ENCODE measurements at regions not wholly inside any gene's neighbourhood (a gene's known extent, or its start where the extent isn't known, plus 50 kb on each side); places are given as distances from the start of the nearest gene placed in this dataset.

DNA sequence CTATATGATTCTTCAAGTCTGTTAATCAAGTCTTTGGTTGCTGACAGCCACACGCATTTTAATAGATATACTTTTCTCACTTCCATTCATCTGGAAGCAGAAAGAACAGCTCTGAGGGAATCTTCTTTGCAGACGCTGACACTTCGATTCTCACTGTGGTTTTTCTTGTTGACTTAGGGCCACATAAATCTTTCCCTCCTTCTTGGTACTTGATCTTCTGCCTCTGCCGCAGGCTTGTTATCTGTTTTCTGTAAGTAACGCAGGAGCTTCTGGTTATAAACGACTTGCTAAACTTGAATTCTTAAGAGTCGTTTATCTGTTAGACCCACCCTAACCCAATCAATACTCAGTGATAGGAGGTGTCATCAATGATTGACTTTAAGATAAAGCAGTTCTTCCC lies 268.8 kb upstream of the SULF2 start:
- no peaks in the 10 kb centered on the region for H3K27me3 ChIP-seq (ENCODE audit: insufficient read depth, low read depth, severe bottlenecking)
- TF ChIP-seq, protein P1, sequence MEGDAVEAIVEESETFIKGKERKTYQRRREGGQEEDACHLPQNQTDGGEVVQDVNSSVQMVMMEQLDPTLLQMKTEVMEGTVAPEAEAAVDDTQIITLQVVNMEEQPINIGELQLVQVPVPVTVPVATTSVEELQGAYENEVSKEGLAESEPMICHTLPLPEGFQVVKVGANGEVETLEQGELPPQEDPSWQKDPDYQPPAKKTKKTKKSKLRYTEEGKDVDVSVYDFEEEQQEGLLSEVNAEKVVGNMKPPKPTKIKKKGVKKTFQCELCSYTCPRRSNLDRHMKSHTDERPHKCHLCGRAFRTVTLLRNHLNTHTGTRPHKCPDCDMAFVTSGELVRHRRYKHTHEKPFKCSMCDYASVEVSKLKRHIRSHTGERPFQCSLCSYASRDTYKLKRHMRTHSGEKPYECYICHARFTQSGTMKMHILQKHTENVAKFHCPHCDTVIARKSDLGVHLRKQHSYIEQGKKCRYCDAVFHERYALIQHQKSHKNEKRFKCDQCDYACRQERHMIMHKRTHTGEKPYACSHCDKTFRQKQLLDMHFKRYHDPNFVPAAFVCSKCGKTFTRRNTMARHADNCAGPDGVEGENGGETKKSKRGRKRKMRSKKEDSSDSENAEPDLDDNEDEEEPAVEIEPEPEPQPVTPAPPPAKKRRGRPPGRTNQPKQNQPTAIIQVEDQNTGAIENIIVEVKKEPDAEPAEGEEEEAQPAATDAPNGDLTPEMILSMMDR (IDR thresholded peaks at IDR 0.05; ENCODE audit: low read depth, low read length): no peak
- DNase-seq: no peak
- peaks cover 7% of the 10 kb centered on the region for H3K9me3 ChIP-seq (ENCODE audit: severe bottlenecking)
- H3K27ac ChIP-seq: no peak overlapping the region
- H3K4me3 ChIP-seq (ENCODE audit: low read depth, low read length): no peak overlapping the region
- H3K36me3 ChIP-seq: no peaks in the 10 kb centered on the region

DNA sequence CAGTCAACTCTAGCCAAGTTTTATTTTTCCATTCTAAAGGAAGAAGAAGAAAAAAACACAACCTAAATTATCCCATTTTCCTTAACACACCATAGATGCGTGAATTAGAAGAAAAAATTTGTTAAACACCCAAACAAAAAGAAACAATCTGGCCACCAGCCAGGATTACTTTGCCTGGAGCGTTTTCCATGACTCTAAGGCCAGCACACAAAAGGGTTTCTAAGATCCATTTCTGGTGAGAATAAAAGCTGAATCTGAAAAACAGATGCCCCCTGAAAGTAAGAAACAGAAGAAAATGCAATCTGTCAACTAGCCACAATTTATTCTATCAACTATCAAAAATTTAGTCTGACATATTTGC lies 267.2 kb upstream of the SULF2 start:
- no peaks in the 10 kb centered on the region for H3K36me3 ChIP-seq
- H3K9me3 ChIP-seq (ENCODE audit: severe bottlenecking): no peaks in the 10 kb centered on the region
- H3K27me3 ChIP-seq (ENCODE audit: insufficient read depth, low read depth, severe bottlenecking): no peaks in the 10 kb centered on the region
- no peak overlapping the region for H3K4me3 ChIP-seq (ENCODE audit: low read depth, low read length)
- no peak for DNase-seq
- H3K27ac ChIP-seq: no peak overlapping the region
- TF ChIP-seq, protein P1 (IDR thresholded peaks at IDR 0.05; ENCODE audit: low read depth, low read length): no peak

DNA sequence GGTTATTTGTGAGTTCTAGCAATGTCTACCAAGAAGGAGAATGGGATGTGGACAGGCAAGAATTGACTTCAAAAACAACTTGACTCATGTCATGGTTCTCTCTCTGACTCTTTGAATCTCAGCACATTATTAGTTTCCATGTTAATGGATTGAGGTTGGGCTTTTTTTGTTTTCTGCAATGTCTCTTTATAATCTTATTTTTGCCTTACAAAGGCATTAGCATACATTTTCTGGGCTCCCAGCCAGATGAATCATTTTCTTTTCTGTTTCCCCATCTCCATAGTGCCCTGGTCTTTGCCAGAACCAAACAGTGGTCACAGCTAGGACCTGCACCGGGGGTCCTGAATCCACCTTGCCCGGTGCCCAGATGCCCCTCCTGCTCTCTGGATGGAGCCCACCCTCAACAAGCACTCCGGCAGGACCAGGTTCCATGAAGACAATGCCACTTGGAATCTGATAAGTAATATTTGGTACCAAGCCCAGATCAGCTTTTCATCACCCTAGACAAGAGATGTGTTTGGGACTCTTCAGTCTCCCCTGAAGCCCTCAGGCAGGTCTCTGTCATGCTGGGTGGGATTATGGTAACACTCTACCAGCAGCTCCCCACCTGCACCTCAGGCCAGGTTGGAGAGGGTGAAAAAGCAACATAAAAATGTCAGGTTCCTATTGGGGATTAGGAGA lies 266.7 kb upstream of the SULF2 start:
- no peaks in the 10 kb centered on the region for H3K9me3 ChIP-seq (ENCODE audit: severe bottlenecking)
- no peak overlapping the region for H3K27ac ChIP-seq
- H3K4me3 ChIP-seq (ENCODE audit: low read depth, low read length): no peak overlapping the region
- H3K27me3 ChIP-seq (ENCODE audit: insufficient read depth, low read depth, severe bottlenecking): no peaks in the 10 kb centered on the region
- H3K36me3 ChIP-seq: no peaks in the 10 kb centered on the region
- TF ChIP-seq, protein P1 (IDR thresholded peaks at IDR 0.05; ENCODE audit: low read depth, low read length): no peak
- no peak for DNase-seq

DNA sequence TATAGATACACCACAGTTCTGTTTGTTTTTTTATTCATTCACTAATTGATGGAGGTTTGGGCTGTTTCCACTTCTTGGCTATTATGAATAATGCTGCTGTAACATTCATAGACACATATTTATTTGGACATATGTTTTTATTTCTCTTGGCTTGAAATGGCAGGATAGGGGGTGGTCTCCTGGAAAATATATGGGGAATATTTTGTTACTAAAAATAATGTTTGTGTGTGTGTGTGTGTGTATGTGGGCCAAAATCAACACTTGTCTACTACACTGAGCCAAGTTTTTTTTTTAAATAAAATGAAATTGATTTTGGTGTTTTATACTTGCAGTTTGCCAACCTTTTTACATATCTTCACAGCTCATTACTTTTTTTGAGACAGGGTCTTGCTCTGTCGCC lies 264.4 kb upstream of the SULF2 start:
- TF ChIP-seq, protein P1 (IDR thresholded peaks at IDR 0.05; ENCODE audit: low read depth, low read length): no peak
- no peaks in the 10 kb centered on the region for H3K9me3 ChIP-seq (ENCODE audit: severe bottlenecking)
- H3K36me3 ChIP-seq: no peaks in the 10 kb centered on the region
- no peak overlapping the region for H3K27ac ChIP-seq
- H3K27me3 ChIP-seq (ENCODE audit: insufficient read depth, low read depth, severe bottlenecking): no peaks in the 10 kb centered on the region
- no peak overlapping the region for H3K4me3 ChIP-seq (ENCODE audit: low read depth, low read length)
- DNase-seq: no peak

DNA sequence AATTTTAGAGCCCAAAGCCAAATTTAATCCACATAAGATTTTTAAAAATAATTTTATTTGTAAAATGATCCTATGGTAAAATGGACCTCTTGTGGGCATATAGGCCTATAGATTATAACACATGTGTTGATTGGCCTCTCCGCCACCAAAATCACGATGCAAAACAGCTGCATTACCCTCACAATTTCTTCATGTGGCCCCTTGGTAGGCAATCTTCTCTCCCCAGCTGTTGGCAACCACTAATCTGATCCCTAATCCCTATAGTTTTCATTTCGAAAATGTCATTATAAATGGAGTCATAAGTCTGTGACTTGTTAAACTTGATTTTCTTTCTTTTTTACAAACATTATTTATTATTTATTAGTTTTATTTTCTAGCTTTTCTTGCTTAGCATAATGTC lies 263.9 kb upstream of the SULF2 start:
- no peaks in the 10 kb centered on the region for H3K27me3 ChIP-seq (ENCODE audit: insufficient read depth, low read depth, severe bottlenecking)
- DNase-seq: no peak
- no peaks in the 10 kb centered on the region for H3K36me3 ChIP-seq
- H3K9me3 ChIP-seq (ENCODE audit: severe bottlenecking): no peaks in the 10 kb centered on the region
- TF ChIP-seq, protein P1 (IDR thresholded peaks at IDR 0.05; ENCODE audit: low read depth, low read length): no peak
- no peak overlapping the region for H3K4me3 ChIP-seq (ENCODE audit: low read depth, low read length)
- no peak overlapping the region for H3K27ac ChIP-seq

DNA sequence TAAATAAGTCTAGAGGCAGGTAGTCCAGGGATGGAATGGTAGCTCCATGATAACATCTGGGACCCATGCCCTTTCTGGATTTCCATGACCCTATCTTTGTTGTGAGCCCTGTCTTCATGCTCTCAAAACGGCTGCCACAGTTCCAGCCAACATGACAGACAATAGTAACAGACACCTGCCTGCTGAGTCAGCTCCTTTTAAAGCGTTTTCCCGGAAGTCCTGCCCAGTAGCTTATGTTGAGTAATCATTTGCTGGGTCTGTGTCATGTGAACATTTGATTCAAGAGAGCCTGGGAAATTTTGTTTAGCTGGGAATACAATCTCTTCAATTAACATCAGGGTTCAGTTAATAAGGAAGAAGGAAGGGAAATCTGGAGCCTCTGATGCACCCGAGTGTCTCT lies 262.2 kb upstream of the SULF2 start:
- TF ChIP-seq, protein P1 (IDR thresholded peaks at IDR 0.05; ENCODE audit: low read depth, low read length): no peak
- H3K36me3 ChIP-seq: no peaks in the 10 kb centered on the region
- no peak overlapping the region for H3K4me3 ChIP-seq (ENCODE audit: low read depth, low read length)
- H3K9me3 ChIP-seq (ENCODE audit: severe bottlenecking): no peaks in the 10 kb centered on the region
- no peak overlapping the region for H3K27ac ChIP-seq
- H3K27me3 ChIP-seq (ENCODE audit: insufficient read depth, low read depth, severe bottlenecking): no peaks in the 10 kb centered on the region
- DNase-seq: no peak

All from WERI-Rb-1 (cell line).